ENCODE measurements at regions not wholly inside any gene's neighbourhood (a gene's known extent, or its start where the extent isn't known, plus 50 kb on each side); places are given as distances from the start of the nearest gene placed in this dataset.

- no peaks in the 10 kb centered on the region for H3K36me3 ChIP-seq (ENCODE audit: control insufficient read depth in 4 of 4, insufficient read depth in 3 of 4, low read depth in 1 of 4, low read length in 3 of 4)
- TF ChIP-seq MAX (IDR thresholded peaks at IDR 0.05) = no peak
- no peak for TF ChIP-seq REST (IDR thresholded peaks at IDR 0.05)
- TF ChIP-seq RXRA (IDR thresholded peaks at IDR 0.05) = no peak
- TF ChIP-seq FOXA1 (IDR thresholded peaks at IDR 0.05) = no peak
- TF ChIP-seq TAF1 (conservative IDR thresholded peaks at IDR 0.05) = no peak
- TF ChIP-seq HNF4G (IDR thresholded peaks at IDR 0.05) = no peak
- no peak for TF ChIP-seq JUND (IDR thresholded peaks at IDR 0.05)
- no peak for TF ChIP-seq ATF3 (IDR thresholded peaks at IDR 0.05)
- TF ChIP-seq NR2F2 (IDR thresholded peaks at IDR 0.05) = no peak
- no peak for TF ChIP-seq CTCF (IDR thresholded peaks at IDR 0.05; ENCODE audit: low read depth, low read length, missing input control)
- no peak for TF ChIP-seq YY1 (IDR thresholded peaks at IDR 0.05)
- TF ChIP-seq ZBTB33 (IDR thresholded peaks at IDR 0.05) = no peak
- no peak for TF ChIP-seq RAD21 (IDR thresholded peaks at IDR 0.05)
- no peak for TF ChIP-seq HNF4A (conservative IDR thresholded peaks at IDR 0.05)
- no peak for TF ChIP-seq FOXA2 (IDR thresholded peaks at IDR 0.05)
- TF ChIP-seq SP1 (IDR thresholded peaks at IDR 0.05) = no peak
- no peak for TF ChIP-seq EGR1 (IDR thresholded peaks at IDR 0.05; ENCODE audit: low read depth in 2 of 2)
- TF ChIP-seq GABPA (IDR thresholded peaks at IDR 0.05 in 1 of 2, conservative IDR thresholded peaks at IDR 0.05 in 1 of 2) = no peak
- no peaks in the 10 kb centered on the region for H3K9me3 ChIP-seq (ENCODE audit: control insufficient read depth in 4 of 4, low read length in 3 of 4)
- H3K27me3 ChIP-seq (ENCODE audit: control insufficient read depth in 4 of 4, insufficient read depth in 4 of 4, low read length in 3 of 4) = peaks cover 0 to 5% (median 0%) of the 10 kb centered on the region in 4 donors
- no peak overlapping the region for H3K9ac ChIP-seq (ENCODE audit: low read depth in 1 of 2, low read length in 2 of 2)
- no peak overlapping the region for H3K4me3 ChIP-seq (ENCODE audit: low read depth in 1 of 3, low read length in 3 of 3)
- H3K27ac ChIP-seq (ENCODE audit: low read depth in 1 of 2, low read length in 2 of 2) = no peak overlapping the region
- no peaks in the 10 kb centered on the region for H3K4me1 ChIP-seq (ENCODE audit: control insufficient read depth in 4 of 4, insufficient read depth in 4 of 4, low read length in 3 of 4)
- no peak for DNase-seq (ENCODE audit: low spot score)
- 87% methylated on average over 2 of the region's 2 CpGs for WGBS
Observed at GRCh38 chr6:104306211-104306610, 553.5 kb downstream of the HACE1 start.

Data from liver (tissue), 8 donors.